ENCODE measurements at regions not wholly inside any gene's neighbourhood (a gene's known extent, or its start where the extent isn't known, plus 50 kb on each side); places are given as distances from the start of the nearest gene placed in this dataset.

DNA sequence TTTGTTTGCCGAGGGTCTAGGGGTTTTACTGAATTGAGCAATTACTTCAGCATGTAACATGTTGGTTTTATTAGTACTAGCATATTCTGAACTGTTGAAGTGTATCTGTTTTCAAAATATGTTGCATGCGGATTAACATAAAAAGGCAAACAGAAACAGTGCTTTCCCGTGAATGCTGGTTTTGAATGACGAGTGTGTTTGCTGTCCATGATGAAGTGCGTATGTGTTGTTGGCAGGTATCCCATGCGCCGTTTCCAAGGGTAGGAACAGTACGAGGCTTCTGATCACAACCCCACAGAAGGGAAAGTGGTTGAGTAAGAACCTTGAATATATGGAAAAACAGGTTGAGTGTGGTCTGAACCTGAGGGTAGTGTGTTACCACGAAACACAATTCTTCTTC lies 232.9 kb downstream of the SAMD5 start:
- TF ChIP-seq, protein P1, sequence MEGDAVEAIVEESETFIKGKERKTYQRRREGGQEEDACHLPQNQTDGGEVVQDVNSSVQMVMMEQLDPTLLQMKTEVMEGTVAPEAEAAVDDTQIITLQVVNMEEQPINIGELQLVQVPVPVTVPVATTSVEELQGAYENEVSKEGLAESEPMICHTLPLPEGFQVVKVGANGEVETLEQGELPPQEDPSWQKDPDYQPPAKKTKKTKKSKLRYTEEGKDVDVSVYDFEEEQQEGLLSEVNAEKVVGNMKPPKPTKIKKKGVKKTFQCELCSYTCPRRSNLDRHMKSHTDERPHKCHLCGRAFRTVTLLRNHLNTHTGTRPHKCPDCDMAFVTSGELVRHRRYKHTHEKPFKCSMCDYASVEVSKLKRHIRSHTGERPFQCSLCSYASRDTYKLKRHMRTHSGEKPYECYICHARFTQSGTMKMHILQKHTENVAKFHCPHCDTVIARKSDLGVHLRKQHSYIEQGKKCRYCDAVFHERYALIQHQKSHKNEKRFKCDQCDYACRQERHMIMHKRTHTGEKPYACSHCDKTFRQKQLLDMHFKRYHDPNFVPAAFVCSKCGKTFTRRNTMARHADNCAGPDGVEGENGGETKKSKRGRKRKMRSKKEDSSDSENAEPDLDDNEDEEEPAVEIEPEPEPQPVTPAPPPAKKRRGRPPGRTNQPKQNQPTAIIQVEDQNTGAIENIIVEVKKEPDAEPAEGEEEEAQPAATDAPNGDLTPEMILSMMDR (IDR thresholded peaks at IDR 0.05) = no peak
- TF ChIP-seq POLR2A (IDR thresholded peaks at IDR 0.05) = no peak

Data from esophagus squamous epithelium (tissue), 4 donors.